ENCODE measurements at regions not wholly inside any gene's neighbourhood (a gene's known extent, or its start where the extent isn't known, plus 50 kb on each side); places are given as distances from the start of the nearest gene placed in this dataset.
A peak's percentile ranks its signal among the peaks of the same experiment; 100 is the strongest.

DNA sequence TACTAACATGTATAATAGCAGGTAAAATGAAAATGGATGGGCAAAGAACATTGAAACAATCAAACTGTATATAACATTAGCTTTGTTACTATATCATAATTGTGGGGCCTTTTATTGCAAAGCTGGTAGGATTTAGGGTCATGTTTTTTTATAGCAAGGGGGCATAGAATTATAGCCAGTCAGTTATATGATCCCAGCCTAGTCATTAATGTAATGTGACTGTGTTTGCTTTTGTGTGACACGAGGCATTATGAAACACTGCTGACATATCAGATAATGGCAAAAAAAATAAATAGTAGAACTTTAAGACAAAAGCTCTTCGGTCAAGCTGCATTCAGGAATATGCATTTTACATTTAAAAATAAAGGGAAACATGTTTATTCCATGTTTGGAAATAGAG lies 81.3 kb upstream of the ZNF281 start:
- H3F3A ChIP-seq (replicated peaks; ENCODE audit: insufficient read depth) = no peaks in the 10 kb centered on the region
- no peaks in the 10 kb centered on the region for H4K20me1 ChIP-seq (ENCODE audit: insufficient read depth)
- TF ChIP-seq CHD2 (IDR thresholded peaks at IDR 0.05; ENCODE audit: low read length, partially characterized antibody) = no peak
- TF ChIP-seq NFIC (IDR thresholded peaks at IDR 0.05; ENCODE audit: borderline replicate concordance) = no peak
- no peak for TF ChIP-seq YY1 (IDR thresholded peaks at IDR 0.05; ENCODE audit: low read depth)
- no peak for TF ChIP-seq EZH2phosphoT487 (IDR thresholded peaks at IDR 0.05; ENCODE audit: borderline replicate concordance, low read depth)
- TF ChIP-seq, protein P1, sequence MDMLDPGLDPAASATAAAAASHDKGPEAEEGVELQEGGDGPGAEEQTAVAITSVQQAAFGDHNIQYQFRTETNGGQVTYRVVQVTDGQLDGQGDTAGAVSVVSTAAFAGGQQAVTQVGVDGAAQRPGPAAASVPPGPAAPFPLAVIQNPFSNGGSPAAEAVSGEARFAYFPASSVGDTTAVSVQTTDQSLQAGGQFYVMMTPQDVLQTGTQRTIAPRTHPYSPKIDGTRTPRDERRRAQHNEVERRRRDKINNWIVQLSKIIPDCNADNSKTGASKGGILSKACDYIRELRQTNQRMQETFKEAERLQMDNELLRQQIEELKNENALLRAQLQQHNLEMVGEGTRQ (IDR thresholded peaks at IDR 0.05; ENCODE audit: borderline replicate concordance, low read depth, low read length) = no peak
- no peak for TF ChIP-seq TAF1 (IDR thresholded peaks at IDR 0.05; ENCODE audit: borderline replicate concordance, low read depth, low read length)
- TF ChIP-seq, protein P2, sequence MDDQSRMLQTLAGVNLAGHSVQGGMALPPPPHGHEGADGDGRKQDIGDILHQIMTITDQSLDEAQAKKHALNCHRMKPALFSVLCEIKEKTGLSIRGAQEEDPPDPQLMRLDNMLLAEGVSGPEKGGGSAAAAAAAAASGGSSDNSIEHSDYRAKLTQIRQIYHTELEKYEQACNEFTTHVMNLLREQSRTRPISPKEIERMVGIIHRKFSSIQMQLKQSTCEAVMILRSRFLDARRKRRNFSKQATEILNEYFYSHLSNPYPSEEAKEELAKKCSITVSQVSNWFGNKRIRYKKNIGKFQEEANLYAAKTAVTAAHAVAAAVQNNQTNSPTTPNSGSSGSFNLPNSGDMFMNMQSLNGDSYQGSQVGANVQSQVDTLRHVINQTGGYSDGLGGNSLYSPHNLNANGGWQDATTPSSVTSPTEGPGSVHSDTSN (IDR thresholded peaks at IDR 0.05) = no peak
- no peak for TF ChIP-seq TEAD4 (IDR thresholded peaks at IDR 0.05; ENCODE audit: borderline replicate concordance, insufficient read depth)
- no peak for TF ChIP-seq JUND (IDR thresholded peaks at IDR 0.05)
- TF ChIP-seq, protein P3, sequence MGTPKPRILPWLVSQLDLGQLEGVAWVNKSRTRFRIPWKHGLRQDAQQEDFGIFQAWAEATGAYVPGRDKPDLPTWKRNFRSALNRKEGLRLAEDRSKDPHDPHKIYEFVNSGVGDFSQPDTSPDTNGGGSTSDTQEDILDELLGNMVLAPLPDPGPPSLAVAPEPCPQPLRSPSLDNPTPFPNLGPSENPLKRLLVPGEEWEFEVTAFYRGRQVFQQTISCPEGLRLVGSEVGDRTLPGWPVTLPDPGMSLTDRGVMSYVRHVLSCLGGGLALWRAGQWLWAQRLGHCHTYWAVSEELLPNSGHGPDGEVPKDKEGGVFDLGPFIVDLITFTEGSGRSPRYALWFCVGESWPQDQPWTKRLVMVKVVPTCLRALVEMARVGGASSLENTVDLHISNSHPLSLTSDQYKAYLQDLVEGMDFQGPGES (IDR thresholded peaks at IDR 0.05; ENCODE audit: low read depth, low read length) = no peak
- H3K27me3 ChIP-seq (ENCODE audit: insufficient read depth) = no peaks in the 10 kb centered on the region; the same call in 1 of the 2 replicates
- no peaks in the 10 kb centered on the region for H3K79me2 ChIP-seq (ENCODE audit: insufficient read depth)
- CTCF ChIA-PET = interaction anchor here (0.9 to 5.4 kb wide), 8 partner anchors 9 to 806 kb away, joined by 3 to 41 read pairs (median 9); no protein-coding TSS in a partner anchor
- no peaks in the 10 kb centered on the region for H3K9me2 ChIP-seq
- no peaks in the 10 kb centered on the region for H3K36me3 ChIP-seq (replicated peaks in 1 of 2; ENCODE audit: control insufficient read depth in 1 of 2, insufficient read depth in 2 of 2, low read length in 1 of 2)
- peaks cover 0 to 2% of the 10 kb centered on the region in 2 experiments; a peak in 2 of 4 replicates for H3K4me1 ChIP-seq (ENCODE audit: control insufficient read depth in 1 of 2, insufficient read depth in 2 of 2, low read depth in 1 of 2, low read length in 1 of 2)
- no peak overlapping the region for H3K9ac ChIP-seq
- H3K9me3 ChIP-seq = no peaks in the 10 kb centered on the region
- no peak overlapping the region for H3K4me3 ChIP-seq (ENCODE audit: low read depth in 2 of 2, low read length in 1 of 2)
- H2AFZ ChIP-seq (ENCODE audit: low read depth) = no peak overlapping the region
- POLR2A ChIA-PET = no interaction called here
- no peak overlapping the region for H3K27ac ChIP-seq (ENCODE audit: low read depth in 2 of 2, low read length in 1 of 2)
- H3K4me2 ChIP-seq = no peak overlapping the region
- WGBS (ENCODE audit: low lambda C conversion rate) = 55% methylated on average over 2 of the region's 2 CpGs
- no peak for DNase-seq

DNA sequence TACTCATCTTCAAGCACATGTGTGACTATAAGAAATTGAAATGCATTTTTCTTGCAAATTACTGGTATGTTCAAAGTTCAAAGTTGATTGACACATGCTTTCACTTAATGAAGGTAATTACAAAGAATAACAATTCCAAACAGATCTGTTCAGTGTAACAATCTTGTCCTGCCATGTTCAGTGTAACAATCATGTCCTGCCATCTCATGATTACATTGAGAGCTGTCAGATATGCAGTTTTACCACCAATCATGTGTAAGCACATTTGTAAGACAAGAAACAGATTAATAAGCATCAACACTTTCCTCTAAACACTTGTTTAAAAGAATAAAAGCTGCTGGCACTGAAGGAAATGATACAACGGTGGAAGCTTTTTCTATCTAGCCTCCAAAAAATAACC lies 80.3 kb upstream of the ZNF281 start:
- POLR2A ChIA-PET = no interaction called here

More for the DNA sequence above, 80.3 kb upstream of the ZNF281 start:
- Histone ChIP-seq H3K4me2 (no peak overlapping the region), H3K27me3 (ENCODE audit: insufficient read depth) (no peaks in the 10 kb centered on the region; the same call in 1 of the 2 replicates), H3K9ac (no peak overlapping the region), H3K79me2 (ENCODE audit: insufficient read depth) (no peaks in the 10 kb centered on the region), H4K20me1 (ENCODE audit: insufficient read depth) (no peaks in the 10 kb centered on the region), H3K36me3 (replicated peaks in 1 of 2; ENCODE audit: control insufficient read depth in 1 of 2, insufficient read depth in 2 of 2, low read length in 1 of 2) (no peaks in the 10 kb centered on the region), H3K4me1 (ENCODE audit: control insufficient read depth in 1 of 2, insufficient read depth in 2 of 2, low read depth in 1 of 2, low read length in 1 of 2) (peaks cover 0 to 2% of the 10 kb centered on the region in 2 experiments; a peak in 2 of 4 replicates), H3F3A (replicated peaks; ENCODE audit: insufficient read depth) (no peaks in the 10 kb centered on the region), H2AFZ (ENCODE audit: low read depth) (no peak overlapping the region), H3K4me3 (ENCODE audit: low read depth in 2 of 2, low read length in 1 of 2) (no peak overlapping the region), H3K9me2 (no peaks in the 10 kb centered on the region), H3K27ac (ENCODE audit: low read depth in 2 of 2, low read length in 1 of 2) (no peak overlapping the region), H3K9me3 (no peaks in the 10 kb centered on the region)
- peak in 1 of 2 experiments; percentile 27; a peak in 1 of 4 replicates for TF ChIP-seq EP300 (IDR thresholded peaks at IDR 0.05; ENCODE audit: borderline replicate concordance in 1 of 2, low read depth in 1 of 2, low read length in 1 of 2)
- TF ChIP-seq, protein P4, sequence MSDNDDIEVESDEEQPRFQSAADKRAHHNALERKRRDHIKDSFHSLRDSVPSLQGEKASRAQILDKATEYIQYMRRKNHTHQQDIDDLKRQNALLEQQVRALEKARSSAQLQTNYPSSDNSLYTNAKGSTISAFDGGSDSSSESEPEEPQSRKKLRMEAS (IDR thresholded peaks at IDR 0.05; ENCODE audit: low read depth) = no peak
- TF ChIP-seq GATA2 (CRISPR knock-in tag; IDR thresholded peaks at IDR 0.05) = peak; percentile 63
- TF ChIP-seq ELF1 (IDR thresholded peaks at IDR 0.05) = no peak
- no peak for TF ChIP-seq TCF12 (IDR thresholded peaks at IDR 0.05)
- TF ChIP-seq RCOR1 (IDR thresholded peaks at IDR 0.05; ENCODE audit: low read length) = 0 out of 2 replicates have a peak, but pooled peaks have one; percentile 17
- DNase-seq = no peak
- CTCF ChIA-PET = interaction anchor here (0.8 to 5.4 kb wide), 10 partner anchors 10 to 805 kb away, joined by 3 to 41 read pairs (median 8); no protein-coding TSS in a partner anchor
- WGBS (ENCODE audit: low lambda C conversion rate) = 26% methylated on average over 1 of the region's 1 CpG

All from SK-N-SH (cell line).